H1 (cell line): ENCODE measurements at regions not wholly inside any gene's neighbourhood (a gene's known extent, or its start where the extent isn't known, plus 50 kb on each side); places are given as distances from the start of the nearest gene placed in this dataset.

ENCODE experiments used
- BRCA1 ChIP-seq: IDR thresholded peaks from 2 replicates; pipeline ENCODE4 v1.6.1; 2012; ENCODE audit warnings: low read depth, low read length, improper control_type of control experiment
- CHD2 ChIP-seq: IDR thresholded peaks from 2 replicates; pipeline ENCODE4 v1.6.1; 2012; ENCODE audit warnings: low read length, improper control_type of control experiment
- CHD7 ChIP-seq: fragments of 300-600 bp; sonication (generic); IDR thresholded peaks from 2 replicates; pipeline ENCODE4 v1.7.1; 2012; ENCODE audit warnings: low read length, moderate library complexity, mild to moderate bottlenecking, inconsistent platforms; ENCODE audit not compliant: insufficient replicate concordance
- FOSL1 ChIP-seq: IDR thresholded peaks from 2 replicates; pipeline ENCODE4 v1.6.1; 2011; ENCODE audit warnings: mild to moderate bottlenecking, low read depth, low read length, moderate library complexity; ENCODE audit not compliant: insufficient read depth
- GABPA ChIP-seq: IDR thresholded peaks from 2 replicates; pipeline ENCODE4 v1.6.1; 2011; ENCODE audit warnings: mild to moderate bottlenecking, low read length, moderate library complexity, borderline replicate concordance; ENCODE audit not compliant: insufficient read depth
- KDM1A ChIP-seq: fragments of 200-600, 300-600 bp; sonication (generic); IDR thresholded peaks from 2 replicates; pipeline ENCODE4 v1.7.1; 2016; ENCODE audit warnings: mild to moderate bottlenecking, low read length, borderline replicate concordance
- MAFK ChIP-seq: IDR thresholded peaks from 2 replicates; pipeline ENCODE4 v1.6.1; 2012; ENCODE audit warnings: low read depth, mild to moderate bottlenecking, improper control_type of control experiment, low read length
- TAF7 ChIP-seq: optimal IDR thresholded peaks from 2 replicates; pipeline ENCODE3; 2011; ENCODE audit warnings: low read depth, mild to moderate bottlenecking, inconsistent platforms, low read length, moderate library complexity, borderline replicate concordance
- TCF12 ChIP-seq: IDR thresholded peaks from 2 replicates; pipeline ENCODE4 v1.6.1; 2011; ENCODE audit warnings: low read depth, mild to moderate bottlenecking, low read length
- TF ChIP-seq, protein P1 (sequence below): IDR thresholded peaks from 2 replicates; pipeline ENCODE4 v1.6.1; 2012; ENCODE audit warnings: inconsistent platforms

DNA sequence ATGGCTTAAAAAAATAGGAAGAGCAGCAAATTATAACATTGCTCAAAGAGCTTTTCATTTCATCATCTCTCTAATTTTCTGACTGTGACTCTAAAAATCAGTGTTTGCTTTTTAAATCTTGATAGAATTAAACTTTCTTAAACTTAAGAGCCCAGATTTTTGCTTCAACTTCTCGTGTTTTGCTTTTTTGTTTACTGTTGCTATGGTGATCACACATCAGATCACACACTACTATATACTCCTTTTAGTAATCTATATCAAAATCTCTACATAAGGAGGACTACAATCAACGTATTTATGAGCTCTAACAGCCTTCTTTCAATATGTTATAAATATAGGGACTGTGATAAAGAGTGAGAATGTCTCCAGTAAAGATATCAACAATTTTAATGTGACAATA is 537.3 kb downstream of the KCNT2 start (continued):
- TF ChIP-seq CHD7 (no peak), TAF7 (no peak), MAFK (no peak), BRCA1 (no peak), TCF12 (no peak), GABPA (no peak), KDM1A (no peak), FOSL1 (no peak), CHD2 (no peak)
- TF ChIP-seq, protein P1, sequence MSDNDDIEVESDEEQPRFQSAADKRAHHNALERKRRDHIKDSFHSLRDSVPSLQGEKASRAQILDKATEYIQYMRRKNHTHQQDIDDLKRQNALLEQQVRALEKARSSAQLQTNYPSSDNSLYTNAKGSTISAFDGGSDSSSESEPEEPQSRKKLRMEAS = no peak
